ENCODE measurements at regions not wholly inside any gene's neighbourhood (a gene's known extent, or its start where the extent isn't known, plus 50 kb on each side); places are given as distances from the start of the nearest gene placed in this dataset.

DNA sequence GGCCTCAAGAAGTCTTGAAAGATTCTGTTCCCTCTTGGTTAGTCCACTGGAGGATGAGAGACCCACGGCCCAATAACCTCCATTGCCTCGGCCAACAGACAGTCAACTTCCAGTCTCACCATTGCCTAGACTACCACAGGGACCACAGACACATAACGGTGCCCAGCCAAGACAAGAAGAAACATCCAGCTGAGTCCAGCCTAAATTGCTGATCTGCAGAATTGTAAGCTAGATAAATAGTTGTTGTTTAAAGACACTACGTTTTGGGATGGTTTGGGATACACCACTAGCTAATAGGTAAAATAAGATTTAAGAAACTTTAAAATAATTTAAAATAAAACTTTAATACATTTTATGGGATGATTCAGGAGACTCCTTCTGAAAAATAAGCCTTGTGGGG, 324.7 kb upstream of the JAG1 start:
- TF ChIP-seq FOXP2 (optimal IDR thresholded peaks at IDR 0.05; ENCODE audit: borderline replicate concordance, extremely low read depth, extremely low read length, insufficient read depth) (no peak), TAF1 (IDR thresholded peaks at IDR 0.05; ENCODE audit: borderline replicate concordance, insufficient read depth, low read length) (no peak), SIN3A (IDR thresholded peaks at IDR 0.05; ENCODE audit: borderline replicate concordance, insufficient read depth, low read length) (no peak), POLR2AphosphoS5 (IDR thresholded peaks at IDR 0.05; ENCODE audit: low read depth, low read length) (no peak)
- TF ChIP-seq, protein P1, sequence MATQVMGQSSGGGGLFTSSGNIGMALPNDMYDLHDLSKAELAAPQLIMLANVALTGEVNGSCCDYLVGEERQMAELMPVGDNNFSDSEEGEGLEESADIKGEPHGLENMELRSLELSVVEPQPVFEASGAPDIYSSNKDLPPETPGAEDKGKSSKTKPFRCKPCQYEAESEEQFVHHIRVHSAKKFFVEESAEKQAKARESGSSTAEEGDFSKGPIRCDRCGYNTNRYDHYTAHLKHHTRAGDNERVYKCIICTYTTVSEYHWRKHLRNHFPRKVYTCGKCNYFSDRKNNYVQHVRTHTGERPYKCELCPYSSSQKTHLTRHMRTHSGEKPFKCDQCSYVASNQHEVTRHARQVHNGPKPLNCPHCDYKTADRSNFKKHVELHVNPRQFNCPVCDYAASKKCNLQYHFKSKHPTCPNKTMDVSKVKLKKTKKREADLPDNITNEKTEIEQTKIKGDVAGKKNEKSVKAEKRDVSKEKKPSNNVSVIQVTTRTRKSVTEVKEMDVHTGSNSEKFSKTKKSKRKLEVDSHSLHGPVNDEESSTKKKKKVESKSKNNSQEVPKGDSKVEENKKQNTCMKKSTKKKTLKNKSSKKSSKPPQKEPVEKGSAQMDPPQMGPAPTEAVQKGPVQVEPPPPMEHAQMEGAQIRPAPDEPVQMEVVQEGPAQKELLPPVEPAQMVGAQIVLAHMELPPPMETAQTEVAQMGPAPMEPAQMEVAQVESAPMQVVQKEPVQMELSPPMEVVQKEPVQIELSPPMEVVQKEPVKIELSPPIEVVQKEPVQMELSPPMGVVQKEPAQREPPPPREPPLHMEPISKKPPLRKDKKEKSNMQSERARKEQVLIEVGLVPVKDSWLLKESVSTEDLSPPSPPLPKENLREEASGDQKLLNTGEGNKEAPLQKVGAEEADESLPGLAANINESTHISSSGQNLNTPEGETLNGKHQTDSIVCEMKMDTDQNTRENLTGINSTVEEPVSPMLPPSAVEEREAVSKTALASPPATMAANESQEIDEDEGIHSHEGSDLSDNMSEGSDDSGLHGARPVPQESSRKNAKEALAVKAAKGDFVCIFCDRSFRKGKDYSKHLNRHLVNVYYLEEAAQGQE (IDR thresholded peaks at IDR 0.05; ENCODE audit: insufficient read depth in 1 of 2, low read depth in 2 of 2, low read length in 2 of 2) = no peak

GRCh38 chr20:11000416-11000815, 326.6 kb upstream of the JAG1 start:
- TF ChIP-seq, protein P1 (IDR thresholded peaks at IDR 0.05; ENCODE audit: insufficient read depth in 1 of 2, low read depth in 2 of 2, low read length in 2 of 2) = no peak
- TF ChIP-seq SIN3A (IDR thresholded peaks at IDR 0.05; ENCODE audit: borderline replicate concordance, insufficient read depth, low read length) = no peak
- TF ChIP-seq FOXP2 (optimal IDR thresholded peaks at IDR 0.05; ENCODE audit: borderline replicate concordance, extremely low read depth, extremely low read length, insufficient read depth) = no peak
- TF ChIP-seq POLR2AphosphoS5 (IDR thresholded peaks at IDR 0.05; ENCODE audit: low read depth, low read length) = no peak
- TF ChIP-seq TAF1 (IDR thresholded peaks at IDR 0.05; ENCODE audit: borderline replicate concordance, insufficient read depth, low read length) = no peak

- TF ChIP-seq POLR2AphosphoS5 (IDR thresholded peaks at IDR 0.05; ENCODE audit: low read depth, low read length) (no peak), TAF1 (IDR thresholded peaks at IDR 0.05; ENCODE audit: borderline replicate concordance, insufficient read depth, low read length) (no peak), SIN3A (IDR thresholded peaks at IDR 0.05; ENCODE audit: borderline replicate concordance, insufficient read depth, low read length) (no peak), FOXP2 (optimal IDR thresholded peaks at IDR 0.05; ENCODE audit: borderline replicate concordance, extremely low read depth, extremely low read length, insufficient read depth) (no peak)
- TF ChIP-seq, protein P1 (IDR thresholded peaks at IDR 0.05; ENCODE audit: insufficient read depth in 1 of 2, low read depth in 2 of 2, low read length in 2 of 2) = no peak
Measured at GRCh38 chr20:11001302-11001701, 327.5 kb upstream of the JAG1 start.

DNA sequence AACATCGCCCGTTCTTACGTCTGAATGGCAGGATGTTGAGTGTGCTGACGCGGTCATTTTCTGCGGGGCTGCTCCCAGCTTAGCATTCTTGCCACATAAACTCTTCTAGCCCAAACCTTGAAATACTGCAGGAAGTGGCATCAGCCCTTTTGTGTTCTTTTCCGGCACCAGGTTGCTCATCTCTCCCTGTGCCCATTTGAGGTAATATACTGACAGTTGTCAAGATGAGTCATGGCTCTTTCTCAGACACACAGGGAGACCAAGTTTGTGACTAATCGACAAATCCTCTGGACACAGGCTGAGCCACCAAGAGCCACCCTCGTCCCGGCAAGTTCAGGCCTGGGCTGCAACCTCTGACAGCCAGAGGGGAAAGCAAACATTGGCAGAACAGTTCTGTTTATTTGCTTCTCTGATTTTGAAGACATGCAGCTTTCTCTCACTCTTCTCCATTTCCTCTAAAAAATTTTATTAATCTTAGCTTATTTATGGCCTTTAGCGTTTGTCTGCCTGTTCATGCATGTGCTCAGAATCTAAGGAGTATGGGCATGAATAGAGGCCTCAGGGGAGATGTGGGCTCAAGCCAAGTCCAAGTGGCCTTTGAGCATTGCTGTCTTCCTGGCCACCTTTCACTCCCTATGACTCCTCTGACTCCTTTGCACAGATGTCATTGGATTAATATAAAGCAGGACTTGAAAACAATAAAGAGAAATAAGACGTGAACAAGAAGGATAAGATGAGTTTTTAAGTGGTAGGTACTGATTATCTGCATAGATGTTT, 328.2 kb upstream of the JAG1 start:
- no peak for TF ChIP-seq POLR2AphosphoS5 (IDR thresholded peaks at IDR 0.05; ENCODE audit: low read depth, low read length)
- TF ChIP-seq, protein P1 (IDR thresholded peaks at IDR 0.05; ENCODE audit: insufficient read depth in 1 of 2, low read depth in 2 of 2, low read length in 2 of 2) = no peak
- TF ChIP-seq TAF1 (IDR thresholded peaks at IDR 0.05; ENCODE audit: borderline replicate concordance, insufficient read depth, low read length) = no peak
- TF ChIP-seq SIN3A (IDR thresholded peaks at IDR 0.05; ENCODE audit: borderline replicate concordance, insufficient read depth, low read length) = no peak
- TF ChIP-seq FOXP2 (optimal IDR thresholded peaks at IDR 0.05; ENCODE audit: borderline replicate concordance, extremely low read depth, extremely low read length, insufficient read depth) = no peak
